ENCODE measurements at regions not wholly inside any gene's neighbourhood (a gene's known extent, or its start where the extent isn't known, plus 50 kb on each side); places are given as distances from the start of the nearest gene placed in this dataset.
"Not testable (repeated sequence)": the region's sequence is repeated elsewhere in the genome, so short reads cannot be mapped to it uniquely, and the experiment has no call there.

GRCh38 chr2:85969367-85969766 is 80.6 kb upstream of the ST3GAL5 start:
- H3K4me3 ChIP-seq; DNase-seq; ATAC-seq; H3K9me3 ChIP-seq; H3K27me3 ChIP-seq; H3K36me3 ChIP-seq; H3K27ac ChIP-seq; intact Hi-C loops (cut with DNase I); H3K4me1 ChIP-seq: not testable (repeated sequence)

- H3K27ac ChIP-seq; ATAC-seq; H3K36me3 ChIP-seq; H3K4me1 ChIP-seq; H3K9me3 ChIP-seq; intact Hi-C loops (cut with DNase I); H3K27me3 ChIP-seq; DNase-seq; H3K4me3 ChIP-seq: not testable (repeated sequence)
These were observed 77.0 kb upstream of the ST3GAL5 start for GRCh38 chr2:85965770-85966169.

GRCh38 chr2:85963747-85964418 is 75.1 kb upstream of the ST3GAL5 start:
- H3K27me3 ChIP-seq; DNase-seq; H3K36me3 ChIP-seq; H3K9me3 ChIP-seq; H3K4me3 ChIP-seq; H3K27ac ChIP-seq; intact Hi-C loops (cut with DNase I); H3K4me1 ChIP-seq; ATAC-seq: not testable (repeated sequence)

- intact Hi-C loops (cut with DNase I) = no loop called here
These were observed 74.3 kb upstream of the ST3GAL5 start for GRCh38 chr2:85963068-85963467.

GRCh38 chr2:85961754-85962153 is 73.0 kb upstream of the ST3GAL5 start:
- no peak for DNase-seq
- TF ChIP-seq CTCF (IDR thresholded peaks at IDR 0.05) = no peak
- Histone ChIP-seq H3K4me3 (no peak overlapping the region), H3K4me1 (peaks cover 4% of the 10 kb centered on the region), H3K9me3 (no peaks in the 10 kb centered on the region), H3K27me3 (no peaks in the 10 kb centered on the region), H3K36me3 (no peaks in the 10 kb centered on the region), H3K27ac (no peak overlapping the region)
- peak; percentile 10 for ATAC-seq
- intact Hi-C loops (cut with DNase I) = no loop called here

More at GRCh38 chr2:85963068-85963467, 74.3 kb upstream of the ST3GAL5 start:
- no peak for ATAC-seq
- Histone ChIP-seq H3K4me1 (peaks cover 4% of the 10 kb centered on the region), H3K27me3 (no peaks in the 10 kb centered on the region), H3K36me3 (no peaks in the 10 kb centered on the region), H3K9me3 (no peaks in the 10 kb centered on the region), H3K27ac (no peak overlapping the region), H3K4me3 (no peak overlapping the region)
- DNase-seq = no peak
- no peak for TF ChIP-seq CTCF (IDR thresholded peaks at IDR 0.05)

GRCh38 chr2:85961053-85961452 is 72.3 kb upstream of the ST3GAL5 start:
- Histone ChIP-seq H3K27ac (no peak overlapping the region), H3K27me3 (no peaks in the 10 kb centered on the region), H3K36me3 (no peaks in the 10 kb centered on the region), H3K4me3 (no peak overlapping the region), H3K4me1 (peaks cover 4% of the 10 kb centered on the region), H3K9me3 (no peaks in the 10 kb centered on the region)
- DNase-seq (no peak), ATAC-seq (no peak)
- intact Hi-C loops (cut with DNase I) = no loop called here
- TF ChIP-seq CTCF (IDR thresholded peaks at IDR 0.05) = no peak

- DNase-seq (no peak), ATAC-seq (no peak)
- Histone ChIP-seq H3K36me3 (no peaks in the 10 kb centered on the region), H3K9me3 (no peaks in the 10 kb centered on the region), H3K27me3 (no peaks in the 10 kb centered on the region), H3K4me1 (peaks cover 4% of the 10 kb centered on the region), H3K4me3 (no peak overlapping the region), H3K27ac (no peak overlapping the region)
- TF ChIP-seq CTCF (IDR thresholded peaks at IDR 0.05) = no peak
- intact Hi-C loops (cut with DNase I) = no loop called here
These were observed 71.0 kb upstream of the ST3GAL5 start for GRCh38 chr2:85959826-85960225.

Data from upper lobe of right lung (tissue), 1 donor.